M059J (cell line): ENCODE measurements at regions not wholly inside any gene's neighbourhood (a gene's known extent, or its start where the extent isn't known, plus 50 kb on each side); places are given as distances from the start of the nearest gene placed in this dataset.
"Not testable (repeated sequence)": the region's sequence is repeated elsewhere in the genome, so short reads cannot be mapped to it uniquely, and the experiment has no call there.

ENCODE experiments used
- DNase-seq: peaks from one replicate; pipeline ENCODE4 v3.0.0-alpha.2; 2012; ENCODE audit warnings: low read depth

DNA sequence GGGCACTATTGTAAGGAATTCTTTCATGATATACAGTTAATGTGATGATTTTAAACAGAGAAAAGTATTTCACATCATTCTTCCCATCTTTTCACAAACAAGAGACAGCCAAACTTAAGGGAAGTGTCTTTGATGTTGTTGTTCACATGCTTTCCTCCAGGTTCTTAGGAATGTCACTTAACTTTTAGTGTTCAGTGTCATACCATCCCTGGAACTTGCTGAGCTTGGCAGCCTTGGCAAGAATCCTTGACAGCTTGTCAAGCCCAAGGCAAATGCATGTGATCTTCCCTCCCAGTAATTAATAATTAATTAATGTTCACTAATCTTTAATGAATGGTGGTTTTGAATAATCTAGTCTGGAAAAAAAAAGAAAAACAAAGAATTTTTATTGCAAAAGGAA, 727.9 kb upstream of the PRR20A start:
- no peak for DNase-seq

DNA sequence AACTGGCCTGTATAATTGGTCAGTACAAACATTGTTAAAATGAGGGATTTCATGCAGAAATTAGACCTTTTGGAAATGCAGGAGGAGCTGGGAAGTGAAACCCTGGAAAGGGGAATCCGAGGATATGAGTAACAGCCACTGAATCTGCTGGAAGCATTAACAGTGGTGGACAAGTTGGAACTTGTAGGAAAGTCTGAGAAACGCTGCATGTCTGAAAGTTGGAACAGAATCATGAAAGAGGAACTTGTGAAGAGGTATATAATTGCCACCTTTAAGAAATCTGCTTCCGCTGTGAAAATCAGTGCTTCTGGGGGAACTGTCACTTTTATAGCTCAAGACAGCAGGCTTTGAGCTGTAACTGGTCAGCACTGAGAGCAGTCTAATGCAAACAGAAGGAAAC, 716.5 kb upstream of the PRR20A start:
- DNase-seq: no peak

DNA sequence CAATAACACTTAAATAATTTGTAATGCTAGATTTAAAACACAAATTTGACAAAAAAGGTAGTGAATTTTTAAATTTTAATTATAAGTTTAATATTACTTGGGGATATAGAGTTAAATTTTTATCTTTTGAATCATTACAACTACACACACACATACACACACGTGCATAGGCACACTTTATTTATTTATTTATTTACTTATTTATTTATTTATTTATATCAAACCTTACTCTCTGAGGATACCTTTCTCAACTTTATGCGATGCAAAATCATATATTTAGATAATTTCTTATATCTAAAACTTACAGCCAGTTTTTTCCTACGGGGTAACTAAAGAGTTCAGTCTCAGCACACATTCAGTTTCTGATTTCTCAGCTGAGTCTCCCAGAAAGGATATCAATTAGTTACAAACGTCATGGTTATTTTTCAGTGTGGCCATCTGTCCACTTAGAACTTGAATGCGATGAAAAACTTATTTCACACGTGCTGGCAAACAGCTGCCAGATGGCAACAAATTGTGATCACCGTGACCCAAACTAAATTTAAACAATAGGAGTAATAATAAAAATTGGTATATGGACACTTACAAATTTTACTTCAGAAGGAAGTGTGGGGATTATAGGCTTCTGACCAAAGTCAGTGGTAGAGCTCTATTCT, 683.1 kb upstream of the PRR20A start:
- no peak for DNase-seq

DNA sequence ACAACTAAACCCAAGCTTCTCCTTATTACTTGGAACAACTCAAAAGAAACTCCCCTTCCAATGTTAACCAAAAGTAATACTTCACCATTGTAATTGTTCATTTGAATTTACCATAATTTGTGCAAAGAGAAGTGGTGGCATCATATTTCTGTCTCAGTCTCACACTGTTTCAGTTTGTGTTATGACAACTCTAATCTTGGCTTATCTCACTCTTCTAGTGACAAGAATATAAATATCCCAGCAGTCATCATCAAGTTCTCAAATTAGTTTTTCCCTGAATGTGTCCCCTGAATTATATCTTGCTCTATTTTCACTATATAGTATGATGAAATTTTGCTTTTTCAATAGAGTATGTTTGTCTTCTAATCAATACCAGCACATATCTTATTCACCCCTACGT, 681.4 kb upstream of the PRR20A start:
- DNase-seq: no peak

DNA sequence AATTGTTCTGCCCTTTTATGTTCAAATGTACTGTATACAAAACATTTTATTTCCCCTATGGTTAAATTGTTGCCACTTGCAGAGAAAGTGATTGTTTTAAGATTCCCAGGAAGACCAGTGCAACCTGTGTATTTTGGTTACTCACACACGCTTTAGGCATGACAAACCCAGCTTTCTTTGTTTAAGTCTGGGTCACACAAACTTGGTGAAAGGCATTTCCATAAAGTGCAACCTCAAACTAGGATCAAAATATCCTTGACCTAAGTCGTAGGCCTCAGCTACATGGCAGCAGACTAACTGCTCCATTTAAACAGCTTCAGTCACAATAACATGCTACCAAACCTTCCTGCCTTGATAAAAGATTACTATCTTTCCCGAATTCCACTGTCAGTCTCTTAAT, 639.0 kb upstream of the PRR20A start:
- no peak for DNase-seq

DNA sequence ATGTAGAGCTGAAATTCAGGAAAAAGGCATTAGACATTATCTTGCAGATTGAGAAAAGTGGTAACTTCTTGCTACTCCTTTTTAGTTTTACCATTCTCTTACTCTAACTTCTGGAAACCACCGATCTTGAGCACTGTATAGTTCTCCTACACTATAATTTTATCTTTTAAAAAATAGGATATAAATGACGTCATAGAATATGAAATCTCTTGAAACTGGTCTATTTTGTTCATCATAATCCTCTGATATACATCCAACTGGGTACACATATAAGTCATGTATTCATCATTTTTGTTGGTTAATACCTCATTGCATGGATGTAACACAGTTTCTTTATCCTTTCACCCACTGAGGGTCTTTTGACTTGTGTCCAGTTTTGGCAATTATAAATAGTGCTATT, 629.9 kb upstream of the PRR20A start:
- DNase-seq: no peak

DNA sequence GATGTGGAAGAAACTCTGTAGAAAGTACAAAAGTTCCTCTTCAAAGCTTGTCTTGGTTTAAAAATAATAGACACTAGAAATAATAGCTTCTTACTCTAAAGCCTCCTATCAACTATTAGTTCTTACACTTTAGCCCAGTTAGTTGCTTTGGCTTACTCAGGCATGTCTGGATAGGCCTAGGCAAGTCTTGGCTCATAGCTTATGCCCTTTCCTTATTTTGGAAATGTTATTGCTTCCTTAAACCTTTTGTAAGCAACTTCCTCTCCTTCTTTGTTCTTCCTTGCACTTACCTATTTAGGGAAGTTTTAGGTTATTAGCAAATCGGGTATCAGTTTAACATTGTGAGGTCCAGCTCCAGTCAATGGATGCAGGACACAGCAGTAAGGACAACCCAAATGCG, 628.4 kb upstream of the PRR20A start:
- DNase-seq: not testable (repeated sequence)

DNA sequence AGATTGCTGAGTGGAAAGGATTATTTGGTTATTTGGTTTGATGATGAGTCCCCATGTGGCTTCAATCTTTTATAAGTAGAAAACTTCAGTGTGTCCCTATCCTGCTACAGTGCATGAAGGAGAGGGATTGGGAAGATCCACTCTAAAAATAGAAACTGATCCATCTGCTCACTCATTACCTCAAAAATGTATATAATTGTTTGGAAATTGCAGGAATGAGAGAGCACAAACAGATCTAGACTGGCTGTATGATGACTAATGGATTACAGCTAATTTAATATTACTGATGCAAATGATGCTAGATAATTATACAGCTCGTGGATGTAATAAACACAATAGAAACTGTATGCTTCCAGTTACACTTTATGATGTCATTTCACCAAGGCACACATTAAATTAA, 625.3 kb upstream of the PRR20A start:
- no peak for DNase-seq

DNA sequence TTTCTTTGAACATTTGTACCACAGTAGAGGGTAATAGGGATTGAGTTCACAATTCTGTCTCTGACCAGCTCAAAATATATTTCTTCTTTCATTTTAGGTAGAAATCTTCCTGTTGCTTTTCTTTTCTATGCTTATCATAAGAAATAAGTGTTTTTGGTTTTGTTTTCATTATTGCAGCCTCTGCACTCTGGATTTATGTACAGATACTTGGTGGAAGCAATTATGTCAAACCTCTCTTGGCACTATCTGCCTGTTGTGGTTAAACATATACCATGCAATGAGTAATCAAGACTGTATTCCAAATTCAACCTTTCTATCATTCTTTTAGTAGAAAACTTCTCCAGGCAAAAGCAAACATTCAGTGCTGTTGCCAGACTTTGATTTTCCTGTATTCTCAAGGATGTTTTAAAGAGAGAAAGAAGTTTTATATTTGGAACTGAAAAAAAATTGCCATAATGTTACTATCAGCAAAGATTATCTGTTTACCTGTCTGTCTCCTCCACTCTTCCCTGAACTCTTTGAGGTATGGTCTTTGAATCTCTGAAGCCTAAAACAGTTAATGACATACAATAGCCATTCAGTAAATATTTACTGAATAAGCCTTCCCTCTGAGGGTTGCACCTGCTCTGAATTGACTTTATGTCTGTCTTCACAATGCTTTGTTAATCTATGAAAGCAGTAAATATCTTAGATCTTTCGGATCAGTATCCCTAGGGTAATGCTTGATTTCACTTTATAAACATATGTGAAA, 612.5 kb upstream of the PRR20A start:
- DNase-seq: no peak

DNA sequence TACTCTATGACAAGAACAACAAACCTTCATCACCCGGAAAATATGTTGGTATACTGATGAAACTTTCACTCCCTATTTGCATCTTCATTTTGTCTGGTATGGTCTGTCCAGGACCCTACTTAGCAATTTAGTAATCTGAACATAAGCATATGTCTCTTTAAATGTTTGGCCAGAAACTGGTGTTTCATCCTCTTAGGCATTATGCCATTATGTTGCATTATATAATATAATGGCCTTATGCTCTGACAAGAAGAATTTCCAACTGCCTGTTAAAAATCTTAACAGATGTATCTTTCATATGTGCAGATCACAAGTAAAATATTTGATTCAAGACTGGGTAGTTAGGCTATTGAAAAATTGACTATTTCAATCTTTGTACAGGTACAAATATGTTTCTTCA, 610.6 kb upstream of the PRR20A start:
- DNase-seq: no peak

DNA sequence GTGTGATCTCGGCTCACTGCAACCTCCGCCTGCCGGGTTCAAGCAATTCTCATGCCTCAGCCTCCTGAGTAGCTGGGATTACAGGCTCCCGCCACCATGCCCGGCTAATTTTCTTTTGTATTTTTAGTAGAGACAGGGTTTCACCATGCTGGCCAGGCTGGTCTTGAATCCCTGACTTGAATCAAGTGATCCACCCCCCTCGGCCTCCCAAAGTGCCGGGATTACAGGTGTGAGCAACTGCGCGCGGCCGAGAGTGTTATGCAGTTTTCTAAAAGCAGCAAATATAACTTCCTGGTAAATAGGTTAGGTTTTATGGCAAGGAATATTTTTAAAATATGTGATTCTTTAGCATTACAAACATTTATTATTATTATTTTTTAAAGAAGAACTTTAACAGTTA, 592.8 kb upstream of the PRR20A start:
- DNase-seq: not testable (repeated sequence)

DNA sequence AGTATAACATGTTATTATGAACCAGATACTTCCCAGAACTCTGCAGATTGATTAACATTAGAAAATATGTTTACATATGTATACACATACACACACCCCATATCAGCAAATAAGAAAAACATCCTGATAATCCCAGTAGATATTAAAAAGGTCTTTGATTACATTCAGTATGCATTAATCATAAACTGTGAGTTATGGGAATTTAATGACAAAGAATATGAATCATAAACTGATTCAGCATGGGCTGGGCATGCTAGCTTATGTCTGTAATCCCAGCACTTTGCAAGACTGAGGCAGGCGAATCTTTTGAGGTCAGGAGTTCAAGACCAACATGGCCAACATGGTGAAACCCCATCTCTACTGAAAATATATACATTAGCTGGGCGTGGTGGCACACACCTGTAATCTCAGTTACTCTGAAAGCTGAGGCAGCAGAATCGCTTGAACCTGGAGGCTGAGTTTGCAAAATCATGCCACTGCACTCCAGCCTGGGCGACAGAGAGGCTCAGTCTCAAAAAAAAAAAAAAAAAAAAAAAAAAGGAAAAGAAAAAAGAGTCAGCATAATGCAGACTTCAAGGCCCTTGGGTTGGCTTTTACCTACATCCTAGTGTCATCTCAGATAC, 581.9 kb upstream of the PRR20A start:
- no peak for DNase-seq

DNA sequence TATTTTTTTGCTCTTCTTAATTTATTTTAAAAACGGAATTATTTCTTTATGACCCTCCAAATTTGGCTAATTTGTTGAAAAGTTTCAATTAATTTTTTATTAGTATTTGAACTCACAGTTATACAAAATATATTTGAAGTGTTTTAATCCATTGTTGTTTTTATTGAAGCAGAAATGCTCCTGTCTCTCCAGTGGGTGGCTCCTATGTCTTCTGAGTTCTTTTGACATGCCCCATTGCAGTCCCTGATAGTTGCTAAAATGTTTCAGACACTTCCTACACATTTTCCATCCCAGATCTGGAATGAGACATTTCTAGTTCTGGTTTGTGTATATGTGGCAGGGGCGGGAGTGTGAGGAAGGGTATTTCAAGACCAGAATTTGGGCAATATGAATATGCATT, 579.4 kb upstream of the PRR20A start:
- no peak for DNase-seq

DNA sequence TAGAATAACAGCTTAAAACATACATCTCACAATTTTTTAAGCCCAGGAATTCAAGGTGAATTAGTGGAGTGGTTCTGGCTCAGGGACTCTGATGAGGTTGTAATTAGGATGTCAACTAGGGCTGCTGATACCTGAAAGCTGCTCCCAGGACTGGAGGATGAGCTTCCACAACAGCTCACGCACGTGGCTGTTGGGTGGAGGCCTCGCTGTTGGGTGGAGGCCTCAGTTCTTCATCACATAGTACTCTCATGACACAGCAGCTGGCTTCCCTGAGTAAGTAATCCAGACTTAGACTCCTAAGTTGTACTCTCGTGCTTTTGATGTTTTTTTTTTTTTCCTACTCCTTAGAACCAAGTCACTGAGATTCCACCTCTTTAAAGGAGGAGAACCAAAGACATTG, 577.1 kb upstream of the PRR20A start:
- no peak for DNase-seq

DNA sequence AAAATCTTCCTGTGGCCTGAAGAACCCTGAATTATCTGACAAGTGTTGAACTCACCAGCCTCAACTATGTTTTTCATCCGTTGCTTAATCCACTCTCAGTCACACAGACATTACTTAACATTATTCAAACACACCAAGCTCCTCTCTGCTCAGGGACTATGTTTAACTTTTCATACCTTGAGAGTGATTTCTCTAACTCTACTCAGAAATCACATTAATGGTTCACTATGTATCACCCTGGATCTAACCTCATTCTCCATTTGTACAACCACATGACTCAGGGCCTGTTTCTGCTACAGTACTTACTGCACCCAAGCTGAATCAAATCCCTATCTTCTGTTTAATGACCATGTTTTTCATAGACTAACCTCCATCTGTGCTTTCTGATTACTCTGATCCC, 553.7 kb upstream of the PRR20A start:
- DNase-seq: no peak

DNA sequence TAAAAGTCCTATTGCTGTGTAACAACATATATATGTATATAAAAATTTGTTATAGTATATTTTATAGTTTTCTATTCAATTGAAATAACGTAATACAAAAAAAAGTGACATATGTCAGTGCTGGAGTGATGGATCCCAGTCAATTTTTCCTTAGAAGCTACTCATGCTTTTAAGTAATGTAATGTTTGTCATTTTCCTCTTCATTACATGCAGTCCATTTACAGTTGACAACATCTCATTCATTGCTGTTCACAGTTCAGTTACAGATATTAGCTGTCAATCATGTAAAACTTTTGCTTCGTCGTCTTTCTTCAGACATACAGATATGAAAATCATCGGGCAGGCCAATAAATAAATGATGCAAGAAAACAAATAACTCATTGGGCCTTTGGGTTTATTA, 525.1 kb upstream of the PRR20A start:
- no peak for DNase-seq

DNA sequence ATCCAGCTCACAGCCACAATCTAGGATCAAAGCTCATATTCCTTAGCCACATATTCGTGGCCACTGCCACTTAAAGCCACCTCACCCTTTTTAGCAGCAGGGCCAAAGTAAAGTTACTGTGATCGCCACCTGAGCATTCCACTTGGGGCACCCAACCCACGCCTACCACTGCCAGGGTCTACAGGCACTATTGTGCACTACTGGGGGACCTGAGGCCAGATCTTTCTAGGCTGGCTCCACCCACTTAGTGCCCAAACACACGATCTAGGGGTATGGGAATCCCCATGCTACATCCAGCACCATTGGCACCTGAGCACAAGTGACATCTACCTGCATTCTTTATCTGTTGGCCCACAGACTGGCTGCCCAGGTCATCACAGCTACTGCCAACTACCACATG, 517.9 kb upstream of the PRR20A start:
- DNase-seq: no peak

DNA sequence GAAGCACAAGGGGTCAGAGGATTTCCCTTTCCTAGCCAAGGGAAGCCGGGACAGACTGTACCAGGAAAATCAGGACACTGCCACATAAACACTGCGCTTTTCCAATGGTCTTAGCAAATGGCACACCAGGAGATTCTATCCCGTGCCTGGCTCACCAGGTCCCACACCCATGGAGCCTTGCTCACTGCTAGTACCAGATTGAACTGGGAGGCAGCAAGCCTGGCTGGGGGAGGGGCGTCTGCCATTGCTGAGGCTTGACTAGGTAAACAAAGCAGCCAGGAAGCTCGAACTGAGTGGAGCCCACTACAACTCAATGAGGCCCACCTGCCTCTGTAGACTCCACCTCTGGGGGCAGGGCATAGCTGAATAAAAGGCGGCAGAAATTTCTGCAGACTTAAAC, 511.8 kb upstream of the PRR20A start:
- DNase-seq: not testable (repeated sequence)

DNA sequence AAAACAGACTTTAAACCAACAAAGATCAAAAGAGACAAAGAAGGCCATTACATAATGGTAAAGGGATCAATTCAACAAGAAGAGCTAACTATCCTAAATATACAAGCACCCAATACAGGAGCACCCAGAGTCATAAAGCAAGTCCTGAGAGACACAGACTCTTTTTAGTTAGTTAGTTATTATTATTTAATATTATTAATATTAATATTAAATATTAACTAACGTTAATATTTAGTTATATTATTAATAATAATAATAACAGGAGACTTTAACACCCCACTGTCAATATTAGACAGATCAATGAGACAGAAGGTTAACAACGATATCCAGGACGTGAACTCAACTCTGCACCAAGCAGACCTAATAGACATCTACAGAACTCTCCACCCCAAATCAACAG, 509.7 kb upstream of the PRR20A start:
- DNase-seq: not testable (repeated sequence)

DNA sequence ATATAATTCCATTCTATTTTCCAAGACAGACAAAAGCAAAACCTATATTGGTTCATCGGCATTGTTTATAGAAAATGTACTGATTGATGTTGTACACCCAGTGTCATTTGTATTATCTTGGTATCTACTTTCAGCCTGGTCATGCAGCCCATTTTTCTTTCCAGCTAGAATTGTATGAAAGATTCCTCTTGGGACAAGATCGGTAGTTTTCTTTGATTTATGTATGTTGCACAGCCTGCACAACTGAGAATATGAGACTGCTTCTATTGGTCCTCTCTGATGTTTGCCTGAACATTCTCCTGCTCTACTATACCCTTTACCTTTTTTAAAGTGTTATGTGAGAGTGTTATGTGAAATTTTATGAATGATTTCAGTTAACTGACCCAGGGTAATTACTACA, 487.7 kb upstream of the PRR20A start:
- no peak for DNase-seq

DNA sequence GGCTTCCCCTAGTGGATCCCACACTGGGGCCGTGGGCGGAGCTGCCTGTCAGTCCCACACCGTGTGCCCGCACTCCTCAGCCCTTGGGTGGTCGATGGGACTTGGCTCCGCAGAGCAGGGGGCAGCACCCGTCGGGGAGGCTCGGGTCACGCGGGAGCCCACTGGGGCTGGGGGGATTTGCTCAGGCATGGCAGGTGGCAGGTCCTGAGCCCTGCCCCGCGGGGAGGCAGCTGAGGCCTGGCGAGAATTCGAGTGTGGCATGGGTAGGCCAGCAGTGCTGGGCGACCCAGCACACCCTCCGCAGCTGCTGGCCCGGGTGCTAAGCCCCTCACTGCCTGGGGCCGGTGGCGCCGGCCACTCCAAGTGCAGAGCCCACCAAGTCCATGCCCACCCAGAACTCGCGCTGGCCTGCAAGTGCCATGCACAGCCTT, 481.7 kb upstream of the PRR20A start:
- DNase-seq: no peak

DNA sequence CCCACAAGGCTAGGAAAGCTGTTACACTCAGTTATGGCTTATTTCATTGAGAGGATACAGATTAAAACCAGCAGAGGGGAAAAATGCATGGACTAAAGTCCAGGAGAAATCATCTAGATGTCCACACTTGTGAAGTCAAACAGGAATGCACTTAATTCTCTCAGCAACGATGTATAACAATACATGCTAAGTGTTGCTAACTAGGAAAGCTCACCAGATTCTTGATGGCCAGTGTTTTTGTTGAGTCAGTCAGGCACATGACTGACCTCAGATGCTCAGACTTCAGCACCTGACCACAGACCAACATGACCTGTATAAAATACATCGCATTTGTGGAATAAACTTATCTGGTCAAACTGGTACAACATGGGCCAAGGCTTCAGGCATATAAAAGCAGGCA, 470.2 kb upstream of the PRR20A start:
- no peak for DNase-seq

DNA sequence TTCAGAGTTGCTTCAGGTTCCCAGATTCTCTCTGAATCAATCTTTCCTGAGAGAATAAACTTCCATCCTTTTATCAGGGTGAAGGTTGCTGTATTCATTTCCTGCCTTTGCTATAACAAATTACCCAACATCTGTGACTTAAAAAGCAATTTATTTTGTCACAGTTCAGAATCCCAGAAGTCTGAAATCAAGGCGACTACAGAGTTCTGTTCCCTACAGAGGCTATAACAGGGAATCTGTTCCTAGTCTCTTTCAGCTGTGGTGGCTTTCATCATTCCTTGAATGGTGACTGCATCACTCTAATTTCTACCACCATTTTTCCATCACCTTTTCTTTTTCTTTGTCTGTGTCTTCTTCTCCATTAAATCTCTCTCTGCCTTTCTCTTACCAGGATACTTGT, 459.3 kb upstream of the PRR20A start:
- DNase-seq: no peak
